ENCODE measurements at regions not wholly inside any gene's neighbourhood (a gene's known extent, or its start where the extent isn't known, plus 50 kb on each side); places are given as distances from the start of the nearest gene placed in this dataset.
A peak's percentile ranks its signal among the peaks of the same experiment; 100 is the strongest.
"Not testable (repeated sequence)": the region's sequence is repeated elsewhere in the genome, so short reads cannot be mapped to it uniquely, and the experiment has no call there.

DNA sequence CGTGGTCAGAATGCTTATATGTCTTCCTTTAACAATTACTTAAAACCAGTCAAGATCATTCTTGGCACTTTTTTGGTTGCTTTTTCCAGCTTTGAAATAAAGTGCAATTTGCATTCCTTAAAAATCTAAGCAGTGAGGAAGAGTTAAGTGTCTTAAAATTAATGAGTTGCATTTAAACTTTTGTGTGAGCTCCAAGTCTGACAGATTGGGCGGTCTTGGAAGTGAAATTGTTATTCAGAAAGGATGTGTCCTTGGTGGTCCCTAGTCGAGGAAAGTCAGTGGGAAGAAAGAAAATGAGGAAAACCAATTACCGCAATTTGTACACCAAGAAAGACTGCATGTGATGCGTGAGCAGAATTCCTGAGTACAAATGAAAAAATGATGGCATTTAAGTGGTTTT lies 132.5 kb downstream of the HHIPL2 start:
- DNase-seq, result no peak

DNA sequence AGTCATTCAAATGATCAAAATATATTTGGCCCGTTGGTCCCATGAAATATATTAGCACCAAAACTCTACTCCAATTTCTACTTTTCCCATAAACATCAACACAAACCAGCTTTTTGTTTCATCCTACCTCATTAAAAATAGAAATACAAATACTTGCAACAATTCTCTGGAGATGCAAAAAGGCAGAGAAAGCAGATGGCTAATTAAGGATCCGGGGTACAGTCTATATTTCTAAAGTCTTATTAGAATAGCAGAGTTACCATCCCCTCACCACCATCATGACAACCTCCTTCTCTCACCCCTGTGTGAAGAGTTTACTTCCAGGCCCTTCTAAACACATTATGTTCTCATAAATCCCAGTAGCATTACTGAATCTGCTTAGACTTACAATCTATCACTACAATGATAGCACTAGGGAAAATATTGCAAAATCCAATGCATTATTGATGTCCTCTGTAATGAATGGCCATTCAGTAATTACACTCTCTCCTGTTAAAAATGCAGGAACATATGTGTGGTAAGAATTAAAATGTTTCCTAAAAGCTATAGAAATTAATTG lies 133.8 kb downstream of the HHIPL2 start:
- no peak for DNase-seq

DNA sequence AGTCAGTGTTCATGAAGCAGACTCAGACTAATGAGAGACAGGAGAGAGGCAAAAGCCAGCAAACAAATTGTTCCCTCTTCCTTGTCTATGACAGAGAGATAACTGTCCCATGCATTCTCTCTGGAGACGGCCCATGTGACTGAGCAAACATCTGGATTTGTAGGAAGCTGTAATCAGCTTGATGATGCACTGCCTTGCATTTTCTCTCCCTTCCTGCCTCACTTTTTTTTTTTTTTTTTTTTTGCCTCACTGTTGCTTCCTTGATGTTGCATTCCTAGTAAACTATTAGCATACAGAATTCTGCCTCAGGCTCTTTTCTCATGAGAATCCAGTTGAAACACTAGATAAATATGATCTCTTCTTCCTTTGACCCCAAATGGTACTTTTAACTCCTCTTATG lies 134.5 kb downstream of the HHIPL2 start:
- no peak for DNase-seq

GRCh38 chr1:222404710-222405109 lies 143.2 kb downstream of the HHIPL2 start:
- no peak for DNase-seq

DNA sequence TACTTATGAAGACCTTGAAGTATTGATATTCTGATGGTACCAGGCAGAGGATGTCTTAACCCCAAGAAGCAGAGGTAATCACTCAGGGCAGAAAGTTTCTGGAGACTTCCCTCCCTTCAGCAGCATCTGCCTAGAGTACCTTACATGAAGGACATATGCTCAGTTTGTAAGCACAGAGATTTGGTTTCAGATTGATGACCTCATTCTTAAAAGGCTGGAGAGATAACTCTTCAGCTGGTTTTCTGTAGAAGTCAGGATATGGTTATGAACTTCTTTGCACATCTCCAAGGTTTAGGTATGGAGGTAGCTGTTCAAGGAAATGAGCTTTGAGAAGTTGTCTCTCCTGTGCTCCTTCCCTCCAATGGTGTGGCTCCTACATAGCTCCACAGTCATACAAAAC lies 148.7 kb downstream of the HHIPL2 start:
- no peak for DNase-seq

GRCh38 chr1:222394224-222394623 lies 153.7 kb downstream of the HHIPL2 start:
- no peak for DNase-seq

DNA sequence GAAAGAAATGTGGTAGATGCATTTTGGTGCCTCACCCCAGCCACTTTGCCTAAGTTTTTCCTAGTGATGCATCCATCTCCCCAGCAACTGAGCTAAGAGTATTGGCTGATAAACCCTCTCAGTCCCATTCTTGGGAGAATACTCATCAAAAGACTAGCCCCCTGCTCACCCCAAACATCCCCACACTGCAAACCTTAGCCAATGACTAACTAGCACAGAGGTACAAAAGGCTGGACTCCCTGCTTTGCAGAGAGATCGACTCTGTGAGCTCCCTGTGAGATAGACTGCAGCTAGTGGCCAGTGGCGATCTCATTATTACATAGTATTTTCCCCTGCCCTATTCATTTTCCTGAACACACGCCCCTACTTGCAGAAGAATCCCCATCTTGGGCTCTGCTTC lies 155.3 kb downstream of the HHIPL2 start:
- no peak for DNase-seq

DNA sequence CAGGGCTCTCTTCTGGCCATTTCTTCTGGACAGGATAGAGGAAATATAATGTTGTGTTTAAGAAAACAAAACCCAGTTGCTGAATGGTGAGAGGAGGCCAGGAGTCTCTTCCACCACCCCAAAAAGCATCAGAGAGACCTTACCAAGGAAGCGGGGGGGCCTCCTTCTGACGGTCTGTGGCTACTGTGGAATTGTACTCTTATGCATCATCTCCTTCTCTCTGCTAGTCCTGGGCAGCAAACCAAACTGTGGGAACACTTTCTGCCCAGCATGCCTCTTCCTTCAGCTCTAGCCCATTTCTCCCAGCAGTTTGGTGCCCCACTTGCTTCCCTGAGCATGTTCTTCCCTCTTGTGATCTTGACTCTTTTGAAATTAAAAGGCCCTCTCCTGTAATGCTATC lies 157.7 kb downstream of the HHIPL2 start:
- no peak for DNase-seq

DNA sequence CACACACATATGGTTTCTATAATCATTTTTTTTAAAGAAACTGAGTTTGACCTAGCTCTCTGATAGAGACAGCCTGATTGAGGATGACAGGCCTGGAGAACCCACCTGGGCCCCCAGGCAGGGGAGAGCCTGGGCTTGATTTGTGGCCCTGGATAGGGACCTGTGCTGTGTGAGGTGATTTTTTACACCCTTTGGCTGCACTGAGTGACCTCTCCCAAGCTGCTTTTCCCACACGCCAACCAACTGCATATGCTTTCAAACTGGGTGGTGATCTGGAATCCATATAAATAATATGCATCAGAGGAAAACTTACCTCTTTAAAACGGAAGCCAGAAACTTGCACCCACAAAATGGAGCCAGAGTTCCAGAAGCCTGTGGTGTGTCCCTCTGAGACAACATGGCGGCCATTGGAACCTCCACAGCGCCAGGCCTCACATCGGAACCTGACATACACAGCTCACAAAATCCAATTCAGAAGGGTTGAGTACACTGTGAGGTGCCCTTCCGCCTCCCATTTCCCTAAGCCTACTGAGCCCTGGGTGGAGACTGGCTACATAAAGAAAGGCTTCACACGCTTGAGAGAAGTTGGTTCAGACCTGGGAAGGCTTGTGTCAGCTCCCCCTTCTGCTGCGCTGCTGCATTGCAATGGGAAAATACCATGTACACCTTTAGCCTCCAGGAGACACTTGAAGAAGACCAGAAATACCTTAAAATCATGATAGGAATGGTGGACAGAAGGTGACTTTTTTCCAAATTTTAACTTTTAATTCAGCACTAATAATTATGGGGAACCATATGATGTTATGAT lies 160.7 kb downstream of the HHIPL2 start:
- DNase-seq, result no peak

DNA sequence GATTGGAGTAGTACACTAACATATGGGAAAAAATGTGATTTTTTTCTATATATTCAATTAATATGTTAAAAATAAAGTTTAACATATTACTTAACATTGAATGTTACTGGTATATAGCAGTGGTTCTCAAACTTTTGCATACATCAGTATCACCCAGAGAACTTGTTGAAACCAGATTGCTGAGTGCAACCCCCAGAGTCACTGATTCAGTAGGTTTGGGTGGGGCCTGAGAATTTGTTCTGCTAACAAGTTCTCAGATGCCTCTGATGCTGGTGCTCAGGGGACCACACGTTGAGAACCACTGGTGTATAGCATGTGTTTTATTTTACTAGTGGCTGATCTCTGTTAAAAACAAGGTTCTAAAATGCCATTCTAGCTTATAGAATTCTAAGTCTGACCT lies 161.9 kb downstream of the HHIPL2 start:
- no peak for DNase-seq

GRCh38 chr1:222385262-222385661 lies 162.6 kb downstream of the HHIPL2 start:
- no peak for DNase-seq

DNA sequence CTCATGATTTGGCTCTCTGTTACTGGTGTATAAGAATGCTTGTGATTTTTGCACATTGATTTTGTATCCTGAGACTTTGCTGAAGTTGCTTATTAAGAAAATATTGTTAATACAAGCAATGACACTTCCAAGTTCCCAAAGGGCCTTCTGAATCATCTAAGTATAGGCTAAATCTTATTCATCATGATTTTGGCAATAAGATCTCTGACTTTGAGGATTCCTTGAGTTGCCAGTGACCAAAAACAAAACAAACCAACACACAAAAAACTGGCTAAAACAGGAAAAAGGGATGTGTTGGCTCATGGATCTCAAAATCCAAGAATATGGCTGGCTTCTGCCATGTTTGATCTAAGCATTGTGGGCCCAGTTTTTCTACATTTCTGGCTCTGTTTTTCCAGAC lies 163.4 kb downstream of the HHIPL2 start:
- DNase-seq, result no peak

GRCh38 chr1:222382171-222382570 lies 165.7 kb downstream of the HHIPL2 start:
- DNase-seq, result no peak

DNA sequence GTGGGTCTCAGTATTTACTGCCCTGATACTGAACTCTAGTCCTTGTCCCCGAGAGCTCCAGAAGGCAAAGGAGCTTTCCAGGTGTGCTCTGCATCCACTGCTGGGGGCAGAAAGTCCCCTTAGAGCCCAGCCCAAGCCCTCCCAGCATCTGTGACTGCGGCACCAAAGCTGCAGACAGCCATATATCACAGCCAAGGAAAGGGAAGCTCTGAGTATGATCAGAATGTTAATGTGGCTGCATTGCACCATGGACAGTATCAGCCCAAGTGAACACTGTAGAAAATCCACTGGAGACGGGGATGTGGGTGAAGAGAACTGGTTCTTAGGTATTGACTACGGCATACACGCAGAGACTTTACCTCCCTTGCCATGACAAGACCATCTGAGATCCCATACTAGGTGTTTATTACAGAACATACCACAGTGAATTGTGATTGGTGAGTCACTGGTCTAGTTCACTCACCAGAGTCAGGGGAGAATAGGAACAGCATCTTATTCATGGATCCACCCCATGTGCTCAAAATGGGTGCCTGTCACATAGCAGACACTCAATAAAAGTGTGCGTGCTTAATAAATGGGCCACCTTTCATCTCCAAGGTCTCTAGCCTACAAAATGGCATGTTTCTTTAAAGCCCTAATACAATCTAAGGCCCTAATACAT lies 170.3 kb downstream of the HHIPL2 start:
- DNase-seq, result no peak

DNA sequence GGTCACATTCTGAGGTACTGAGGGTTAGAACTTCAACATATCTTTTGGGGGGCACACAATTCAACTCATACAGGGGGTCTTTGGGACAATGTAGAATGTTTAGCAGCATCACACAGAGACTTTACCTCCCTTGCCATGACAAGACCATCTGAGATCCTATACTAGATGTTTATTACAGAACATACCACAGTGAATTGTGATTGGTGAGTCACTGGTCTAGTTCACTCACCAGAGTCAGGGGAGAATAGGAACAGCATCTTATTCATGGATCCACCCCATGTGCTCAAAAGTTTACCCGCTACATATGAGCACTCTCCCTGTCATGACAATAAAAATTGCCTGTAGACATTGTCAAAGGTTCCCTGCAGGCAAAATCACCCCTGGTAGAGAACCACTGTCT lies 171.1 kb downstream of the HHIPL2 start:
- DNase-seq, result not testable (repeated sequence)

- no peak for DNase-seq
These were observed 172.2 kb downstream of the HHIPL2 start for GRCh38 chr1:222375701-222376100.

DNA sequence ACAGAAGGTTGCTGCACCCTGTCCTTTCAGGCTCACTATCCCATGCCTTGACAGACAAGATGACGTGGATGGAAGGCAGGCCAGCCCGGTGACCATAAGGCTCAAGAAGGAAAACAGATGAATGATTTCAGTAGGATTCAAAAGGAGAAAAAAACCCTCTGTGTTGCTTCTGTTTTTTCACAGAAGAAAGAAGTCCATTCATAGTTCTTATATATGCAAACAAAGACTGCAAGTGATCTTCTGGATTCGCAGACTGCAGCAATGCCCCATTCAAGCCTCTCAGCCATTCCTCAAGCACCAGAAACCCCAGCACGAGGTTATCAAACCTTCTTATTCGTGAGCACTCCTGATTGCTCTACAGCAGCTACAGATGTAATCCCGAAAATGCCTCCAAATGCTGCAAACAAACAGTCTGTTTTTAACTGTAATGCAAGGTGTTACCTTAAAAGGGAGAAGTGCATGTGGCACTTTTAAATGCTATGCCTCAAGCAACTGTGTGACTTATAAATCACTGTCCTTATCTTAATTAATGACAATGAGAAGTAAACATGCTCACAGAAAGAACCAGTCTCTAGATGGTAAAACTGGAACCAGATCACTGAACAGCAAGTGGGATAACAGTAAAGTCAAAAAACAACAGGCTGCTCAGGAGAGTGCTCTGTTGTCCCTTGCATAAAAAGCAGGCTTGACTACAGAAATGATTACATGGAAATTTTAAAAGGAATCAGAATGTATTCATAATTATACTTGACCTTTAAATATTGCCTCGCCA lies 173.9 kb downstream of the HHIPL2 start:
- DNase-seq, result peak; percentile 6

- DNase-seq, result no peak
These were observed 174.7 kb downstream of the HHIPL2 start for GRCh38 chr1:222373216-222373615.

GRCh38 chr1:222372221-222372620 lies 175.7 kb downstream of the HHIPL2 start:
- no peak for DNase-seq

GRCh38 chr1:222370913-222371675 lies 176.8 kb downstream of the HHIPL2 start:
- no peak for DNase-seq

DNA sequence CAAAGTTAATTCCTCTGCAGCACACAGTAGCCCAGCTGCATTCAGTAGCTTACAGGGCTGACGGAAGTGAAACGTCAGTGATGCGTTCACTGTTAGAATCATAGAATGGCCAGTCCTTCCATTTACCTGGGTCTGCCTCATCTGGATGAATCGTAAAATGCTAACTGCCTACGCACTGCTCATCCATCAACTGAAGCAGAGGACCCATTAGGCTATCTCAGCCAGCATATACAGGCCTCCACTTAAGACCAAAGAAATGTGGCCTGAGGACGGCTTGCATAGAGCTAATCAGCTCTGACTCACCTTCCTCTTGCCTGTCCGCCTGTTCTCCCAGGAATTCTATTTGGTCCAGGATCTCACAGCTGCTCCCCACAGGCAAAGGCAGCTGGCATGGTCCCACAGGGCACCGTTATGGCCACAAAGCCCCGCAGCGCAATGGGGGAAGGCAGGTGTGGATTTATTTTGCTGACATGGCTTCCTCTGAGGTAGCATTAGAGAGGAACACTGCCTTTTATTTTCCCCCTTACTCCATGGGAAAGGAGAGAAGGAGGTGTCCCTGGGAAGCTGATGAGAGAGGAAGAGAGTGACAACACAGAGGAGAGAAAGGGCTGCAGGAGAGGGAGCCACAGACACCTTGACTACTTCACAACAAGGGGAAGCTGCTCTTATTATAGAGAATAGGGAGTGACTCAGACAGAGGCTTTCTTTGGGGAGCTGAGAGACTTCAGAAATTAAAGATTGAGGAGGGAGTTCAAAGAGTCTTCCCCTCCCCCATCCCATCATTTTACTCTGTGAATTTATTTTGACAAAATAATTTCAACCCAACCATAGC lies 177.6 kb downstream of the HHIPL2 start:
- no peak for DNase-seq

GRCh38 chr1:222369148-222369547 lies 178.8 kb downstream of the HHIPL2 start:
- DNase-seq, result no peak
